ENCODE measurements at regions not wholly inside any gene's neighbourhood (a gene's known extent, or its start where the extent isn't known, plus 50 kb on each side); places are given as distances from the start of the nearest gene placed in this dataset.

DNA sequence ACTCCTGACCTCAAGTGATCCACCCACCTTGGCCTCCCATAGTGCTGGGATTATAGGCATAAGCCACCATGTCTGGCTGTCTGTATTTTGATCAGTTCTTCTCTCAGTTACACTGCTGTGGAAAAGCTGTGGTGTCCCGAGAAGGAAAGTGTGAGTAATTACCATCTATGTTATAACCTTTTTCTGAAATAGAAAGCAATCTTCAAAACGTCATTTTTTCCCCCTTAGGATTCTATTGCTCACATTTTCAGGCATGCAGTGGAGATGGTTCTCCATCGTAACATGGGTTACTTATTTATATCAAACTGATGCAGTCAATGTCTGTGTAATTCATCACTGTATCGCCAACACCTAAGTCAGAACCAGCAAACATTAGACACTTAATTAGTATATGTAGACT is 103.5 kb upstream of the FAM3C start:
- TF ChIP-seq TEAD4 (IDR thresholded peaks at IDR 0.05; ENCODE audit: borderline replicate concordance, insufficient read depth) (no peak), TAF1 (IDR thresholded peaks at IDR 0.05; ENCODE audit: borderline replicate concordance, low read depth, low read length) (no peak)
- TF ChIP-seq, protein P1, sequence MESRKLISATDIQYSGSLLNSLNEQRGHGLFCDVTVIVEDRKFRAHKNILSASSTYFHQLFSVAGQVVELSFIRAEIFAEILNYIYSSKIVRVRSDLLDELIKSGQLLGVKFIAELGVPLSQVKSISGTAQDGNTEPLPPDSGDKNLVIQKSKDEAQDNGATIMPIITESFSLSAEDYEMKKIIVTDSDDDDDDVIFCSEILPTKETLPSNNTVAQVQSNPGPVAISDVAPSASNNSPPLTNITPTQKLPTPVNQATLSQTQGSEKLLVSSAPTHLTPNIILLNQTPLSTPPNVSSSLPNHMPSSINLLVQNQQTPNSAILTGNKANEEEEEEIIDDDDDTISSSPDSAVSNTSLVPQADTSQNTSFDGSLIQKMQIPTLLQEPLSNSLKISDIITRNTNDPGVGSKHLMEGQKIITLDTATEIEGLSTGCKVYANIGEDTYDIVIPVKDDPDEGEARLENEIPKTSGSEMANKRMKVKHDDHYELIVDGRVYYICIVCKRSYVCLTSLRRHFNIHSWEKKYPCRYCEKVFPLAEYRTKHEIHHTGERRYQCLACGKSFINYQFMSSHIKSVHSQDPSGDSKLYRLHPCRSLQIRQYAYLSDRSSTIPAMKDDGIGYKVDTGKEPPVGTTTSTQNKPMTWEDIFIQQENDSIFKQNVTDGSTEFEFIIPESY (IDR thresholded peaks at IDR 0.05; ENCODE audit: borderline replicate concordance, low read depth): no peak
- TF ChIP-seq, protein P2, sequence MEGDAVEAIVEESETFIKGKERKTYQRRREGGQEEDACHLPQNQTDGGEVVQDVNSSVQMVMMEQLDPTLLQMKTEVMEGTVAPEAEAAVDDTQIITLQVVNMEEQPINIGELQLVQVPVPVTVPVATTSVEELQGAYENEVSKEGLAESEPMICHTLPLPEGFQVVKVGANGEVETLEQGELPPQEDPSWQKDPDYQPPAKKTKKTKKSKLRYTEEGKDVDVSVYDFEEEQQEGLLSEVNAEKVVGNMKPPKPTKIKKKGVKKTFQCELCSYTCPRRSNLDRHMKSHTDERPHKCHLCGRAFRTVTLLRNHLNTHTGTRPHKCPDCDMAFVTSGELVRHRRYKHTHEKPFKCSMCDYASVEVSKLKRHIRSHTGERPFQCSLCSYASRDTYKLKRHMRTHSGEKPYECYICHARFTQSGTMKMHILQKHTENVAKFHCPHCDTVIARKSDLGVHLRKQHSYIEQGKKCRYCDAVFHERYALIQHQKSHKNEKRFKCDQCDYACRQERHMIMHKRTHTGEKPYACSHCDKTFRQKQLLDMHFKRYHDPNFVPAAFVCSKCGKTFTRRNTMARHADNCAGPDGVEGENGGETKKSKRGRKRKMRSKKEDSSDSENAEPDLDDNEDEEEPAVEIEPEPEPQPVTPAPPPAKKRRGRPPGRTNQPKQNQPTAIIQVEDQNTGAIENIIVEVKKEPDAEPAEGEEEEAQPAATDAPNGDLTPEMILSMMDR (IDR thresholded peaks at IDR 0.05): no peak
- TF ChIP-seq, protein P3, sequence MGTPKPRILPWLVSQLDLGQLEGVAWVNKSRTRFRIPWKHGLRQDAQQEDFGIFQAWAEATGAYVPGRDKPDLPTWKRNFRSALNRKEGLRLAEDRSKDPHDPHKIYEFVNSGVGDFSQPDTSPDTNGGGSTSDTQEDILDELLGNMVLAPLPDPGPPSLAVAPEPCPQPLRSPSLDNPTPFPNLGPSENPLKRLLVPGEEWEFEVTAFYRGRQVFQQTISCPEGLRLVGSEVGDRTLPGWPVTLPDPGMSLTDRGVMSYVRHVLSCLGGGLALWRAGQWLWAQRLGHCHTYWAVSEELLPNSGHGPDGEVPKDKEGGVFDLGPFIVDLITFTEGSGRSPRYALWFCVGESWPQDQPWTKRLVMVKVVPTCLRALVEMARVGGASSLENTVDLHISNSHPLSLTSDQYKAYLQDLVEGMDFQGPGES (IDR thresholded peaks at IDR 0.05; ENCODE audit: low read depth, low read length): no peak
- TF ChIP-seq, protein P4, sequence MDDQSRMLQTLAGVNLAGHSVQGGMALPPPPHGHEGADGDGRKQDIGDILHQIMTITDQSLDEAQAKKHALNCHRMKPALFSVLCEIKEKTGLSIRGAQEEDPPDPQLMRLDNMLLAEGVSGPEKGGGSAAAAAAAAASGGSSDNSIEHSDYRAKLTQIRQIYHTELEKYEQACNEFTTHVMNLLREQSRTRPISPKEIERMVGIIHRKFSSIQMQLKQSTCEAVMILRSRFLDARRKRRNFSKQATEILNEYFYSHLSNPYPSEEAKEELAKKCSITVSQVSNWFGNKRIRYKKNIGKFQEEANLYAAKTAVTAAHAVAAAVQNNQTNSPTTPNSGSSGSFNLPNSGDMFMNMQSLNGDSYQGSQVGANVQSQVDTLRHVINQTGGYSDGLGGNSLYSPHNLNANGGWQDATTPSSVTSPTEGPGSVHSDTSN (IDR thresholded peaks at IDR 0.05): no peak
- TF ChIP-seq, protein P5, sequence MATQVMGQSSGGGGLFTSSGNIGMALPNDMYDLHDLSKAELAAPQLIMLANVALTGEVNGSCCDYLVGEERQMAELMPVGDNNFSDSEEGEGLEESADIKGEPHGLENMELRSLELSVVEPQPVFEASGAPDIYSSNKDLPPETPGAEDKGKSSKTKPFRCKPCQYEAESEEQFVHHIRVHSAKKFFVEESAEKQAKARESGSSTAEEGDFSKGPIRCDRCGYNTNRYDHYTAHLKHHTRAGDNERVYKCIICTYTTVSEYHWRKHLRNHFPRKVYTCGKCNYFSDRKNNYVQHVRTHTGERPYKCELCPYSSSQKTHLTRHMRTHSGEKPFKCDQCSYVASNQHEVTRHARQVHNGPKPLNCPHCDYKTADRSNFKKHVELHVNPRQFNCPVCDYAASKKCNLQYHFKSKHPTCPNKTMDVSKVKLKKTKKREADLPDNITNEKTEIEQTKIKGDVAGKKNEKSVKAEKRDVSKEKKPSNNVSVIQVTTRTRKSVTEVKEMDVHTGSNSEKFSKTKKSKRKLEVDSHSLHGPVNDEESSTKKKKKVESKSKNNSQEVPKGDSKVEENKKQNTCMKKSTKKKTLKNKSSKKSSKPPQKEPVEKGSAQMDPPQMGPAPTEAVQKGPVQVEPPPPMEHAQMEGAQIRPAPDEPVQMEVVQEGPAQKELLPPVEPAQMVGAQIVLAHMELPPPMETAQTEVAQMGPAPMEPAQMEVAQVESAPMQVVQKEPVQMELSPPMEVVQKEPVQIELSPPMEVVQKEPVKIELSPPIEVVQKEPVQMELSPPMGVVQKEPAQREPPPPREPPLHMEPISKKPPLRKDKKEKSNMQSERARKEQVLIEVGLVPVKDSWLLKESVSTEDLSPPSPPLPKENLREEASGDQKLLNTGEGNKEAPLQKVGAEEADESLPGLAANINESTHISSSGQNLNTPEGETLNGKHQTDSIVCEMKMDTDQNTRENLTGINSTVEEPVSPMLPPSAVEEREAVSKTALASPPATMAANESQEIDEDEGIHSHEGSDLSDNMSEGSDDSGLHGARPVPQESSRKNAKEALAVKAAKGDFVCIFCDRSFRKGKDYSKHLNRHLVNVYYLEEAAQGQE (IDR thresholded peaks at IDR 0.05; ENCODE audit: low read depth, low read length): no peak

Measured in SK-N-SH (cell line).